Stimulated activated effector memory CD8-positive, alpha-beta T cell treated with anti-CD3 and anti-CD28 coated beads, Interleukin-12 subunit alpha, Interleukin-12 subunit beta, amount 100 ng/mL, for 72 hours (primary cell): ENCODE measurements at regions not wholly inside any gene's neighbourhood (a gene's known extent, or its start where the extent isn't known, plus 50 kb on each side); places are given as distances from the start of the nearest gene placed in this dataset.
A peak's percentile ranks its signal among the peaks of the same experiment; 100 is the strongest.

Source experiments
- ATAC-seq: fragments of 150-1000 bp; cut with Tn5 transposase; 2 replicates; pipeline ENCODE4 v1.10.0; 2021
- DNase-seq, 2 donors: peaks; one replicate each; pipeline ENCODE4 v3.0.0; 2021 to 2022; ENCODE audit warnings: low spot score in 2 of 2
- H3K27ac Mint-ChIP-seq: one replicate; pipeline ENCODE4 v1.8.0; 2022; ENCODE audit warnings: mild to moderate bottlenecking, mixed read lengths
- H3K36me3 Mint-ChIP-seq: one replicate; pipeline ENCODE4 v1.8.0; 2022; ENCODE audit warnings: mild to moderate bottlenecking, mixed read lengths
- H3K4me1 Mint-ChIP-seq: one replicate; pipeline ENCODE4 v1.8.0; 2022; ENCODE audit warnings: mixed read lengths
- H3K4me3 Mint-ChIP-seq: one replicate; pipeline ENCODE4 v1.8.0; 2022; ENCODE audit warnings: mild to moderate bottlenecking, mixed read lengths
- H3K9me3 Mint-ChIP-seq: one replicate; pipeline ENCODE4 v1.8.0; 2022; ENCODE audit warnings: mixed read lengths

DNA sequence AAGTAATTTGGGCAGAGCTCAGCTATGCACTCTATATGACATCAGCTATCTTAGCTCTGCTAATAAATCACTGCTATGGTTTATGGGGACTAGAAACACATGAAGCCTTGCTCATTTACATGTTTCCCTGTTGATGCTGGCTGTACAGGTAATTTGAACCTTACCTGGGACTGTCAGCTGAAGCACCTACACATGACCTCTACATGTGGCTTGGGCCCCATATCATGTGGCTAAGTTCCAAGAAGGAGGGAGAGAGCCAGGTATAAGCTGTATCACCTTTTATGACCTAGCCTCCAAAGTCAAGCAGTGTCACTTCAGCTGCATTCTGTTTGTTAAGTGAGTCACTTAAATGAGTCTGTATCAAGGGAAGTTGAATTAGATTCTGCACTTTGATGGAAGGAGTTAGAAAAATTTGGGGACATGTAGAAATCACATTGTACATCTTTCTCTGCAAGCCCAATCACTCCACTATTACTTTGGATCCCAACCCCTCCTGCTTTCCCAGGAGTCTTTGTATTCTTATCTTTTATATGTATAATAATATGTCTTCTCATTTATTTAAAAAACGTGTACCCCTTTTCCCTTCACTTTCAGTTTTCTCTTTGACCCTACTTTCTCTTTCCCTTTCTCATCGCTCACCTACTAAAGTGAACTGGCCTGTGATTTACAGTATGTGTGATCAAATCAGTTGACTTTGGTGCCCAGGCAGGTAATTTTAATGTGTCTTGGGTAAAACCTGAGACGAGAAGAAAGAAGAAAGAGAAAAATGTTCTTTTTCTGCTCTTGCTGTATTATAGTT is 53.4 kb upstream of the PRKACB start:
- Mint-ChIP-seq H3K4me3 (peak overlapping the region; percentile 54), H3K4me1 (peaks cover 14% of the 10 kb centered on the region), H3K9me3 (no peaks in the 10 kb centered on the region), H3K36me3 (no peaks in the 10 kb centered on the region), H3K27ac (peak overlapping the region; percentile 56)
- DNase-seq = no peak
- peak; percentile 63 for ATAC-seq

- Mint-ChIP-seq H3K4me3 (peak overlapping the region; percentile 54), H3K9me3 (no peaks in the 10 kb centered on the region), H3K4me1 (peaks cover 14% of the 10 kb centered on the region), H3K36me3 (no peaks in the 10 kb centered on the region), H3K27ac (no peak overlapping the region)
- DNase-seq = no peak
- ATAC-seq = peak; percentile 75
These were observed 54.2 kb upstream of the PRKACB start for GRCh38 chr1:84089867-84090266.

- Mint-ChIP-seq H3K4me3 (peak overlapping the region; percentile 54), H3K27ac (no peak overlapping the region), H3K9me3 (no peaks in the 10 kb centered on the region), H3K36me3 (no peaks in the 10 kb centered on the region), H3K4me1 (peaks cover 14% of the 10 kb centered on the region)
- ATAC-seq (peak; percentile 90), DNase-seq (no peak)
These were observed 54.6 kb upstream of the PRKACB start for GRCh38 chr1:84089465-84089864.

- no peak for DNase-seq
- H3K9me3 Mint-ChIP-seq = no peaks in the 10 kb centered on the region
- no peak overlapping the region for H3K27ac Mint-ChIP-seq
- no peaks in the 10 kb centered on the region for H3K36me3 Mint-ChIP-seq
- H3K4me3 Mint-ChIP-seq = no peak overlapping the region
- H3K4me1 Mint-ChIP-seq = peaks cover 14% of the 10 kb centered on the region
- no peak for ATAC-seq
These were observed 57.5 kb upstream of the PRKACB start for GRCh38 chr1:84086616-84087015.

DNA sequence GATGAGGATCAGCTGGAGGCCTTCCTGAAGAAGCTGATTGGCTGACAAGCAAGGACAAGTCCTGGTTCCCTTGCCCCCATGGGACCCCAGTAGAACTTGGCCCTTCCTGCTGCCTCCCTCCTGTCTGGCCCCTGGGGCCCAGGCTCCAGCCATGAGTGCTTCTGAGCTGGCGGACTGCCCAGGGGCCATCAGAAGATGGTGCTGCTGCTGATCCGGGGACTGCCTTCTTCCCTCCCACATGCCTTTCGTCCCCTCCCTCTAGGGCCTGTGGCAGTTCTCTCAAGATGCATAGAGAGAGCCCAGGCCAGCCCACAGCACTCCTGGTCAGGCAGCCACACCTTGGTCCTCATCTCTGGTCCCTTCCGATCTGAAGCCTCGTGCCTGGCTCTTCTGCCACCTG is 57.9 kb upstream of the PRKACB start:
- peaks cover 14% of the 10 kb centered on the region for H3K4me1 Mint-ChIP-seq
- no peak overlapping the region for H3K4me3 Mint-ChIP-seq
- H3K9me3 Mint-ChIP-seq = no peaks in the 10 kb centered on the region
- H3K27ac Mint-ChIP-seq = no peak overlapping the region
- H3K36me3 Mint-ChIP-seq = no peaks in the 10 kb centered on the region
- ATAC-seq (no peak), DNase-seq (no peak)

- DNase-seq (no peak), ATAC-seq (no peak)
- Mint-ChIP-seq H3K27ac (no peak overlapping the region), H3K9me3 (no peaks in the 10 kb centered on the region), H3K4me1 (peaks cover 6% of the 10 kb centered on the region), H3K36me3 (no peaks in the 10 kb centered on the region), H3K4me3 (no peak overlapping the region)
These were observed 60.8 kb upstream of the PRKACB start for GRCh38 chr1:84083307-84083706.

- H3K36me3 Mint-ChIP-seq = no peaks in the 10 kb centered on the region
- no peak for ATAC-seq
These were observed 65.2 kb upstream of the PRKACB start for GRCh38 chr1:84078842-84079202.

GRCh38 chr1:84078108-84078841 is 65.8 kb upstream of the PRKACB start:
- H3K9me3 Mint-ChIP-seq = no peaks in the 10 kb centered on the region
- DNase-seq = no peak
- peaks cover 14% of the 10 kb centered on the region for H3K4me1 Mint-ChIP-seq
- H3K4me3 Mint-ChIP-seq = peak overlapping the region; percentile 82
- no peaks in the 10 kb centered on the region for H3K36me3 Mint-ChIP-seq
- H3K27ac Mint-ChIP-seq = peak overlapping the region; percentile 85
- ATAC-seq = peak; percentile 69

More at GRCh38 chr1:84078842-84079202, 65.2 kb upstream of the PRKACB start:
- H3K4me1 Mint-ChIP-seq = peaks cover 14% of the 10 kb centered on the region
- no peaks in the 10 kb centered on the region for H3K9me3 Mint-ChIP-seq
- no peak for DNase-seq
- H3K4me3 Mint-ChIP-seq = peak overlapping the region; percentile 82
- H3K27ac Mint-ChIP-seq = peak overlapping the region; percentile 85

GRCh38 chr1:84077476-84078107 is 66.5 kb upstream of the PRKACB start:
- Mint-ChIP-seq H3K9me3 (no peaks in the 10 kb centered on the region), H3K4me1 (peaks cover 14% of the 10 kb centered on the region), H3K36me3 (no peaks in the 10 kb centered on the region), H3K27ac (peak overlapping the region; percentile 85), H3K4me3 (peak overlapping the region; percentile 82)
- DNase-seq (peak; percentile 68 to 90), ATAC-seq (peak; percentile 97)

- Mint-ChIP-seq H3K27ac (no peak overlapping the region), H3K4me1 (peaks cover 8% of the 10 kb centered on the region), H3K36me3 (no peaks in the 10 kb centered on the region), H3K4me3 (no peak overlapping the region), H3K9me3 (peaks cover 4% of the 10 kb centered on the region)
- DNase-seq (no peak), ATAC-seq (no peak)
These were observed 70.8 kb upstream of the PRKACB start for GRCh38 chr1:84073266-84073665.

DNA sequence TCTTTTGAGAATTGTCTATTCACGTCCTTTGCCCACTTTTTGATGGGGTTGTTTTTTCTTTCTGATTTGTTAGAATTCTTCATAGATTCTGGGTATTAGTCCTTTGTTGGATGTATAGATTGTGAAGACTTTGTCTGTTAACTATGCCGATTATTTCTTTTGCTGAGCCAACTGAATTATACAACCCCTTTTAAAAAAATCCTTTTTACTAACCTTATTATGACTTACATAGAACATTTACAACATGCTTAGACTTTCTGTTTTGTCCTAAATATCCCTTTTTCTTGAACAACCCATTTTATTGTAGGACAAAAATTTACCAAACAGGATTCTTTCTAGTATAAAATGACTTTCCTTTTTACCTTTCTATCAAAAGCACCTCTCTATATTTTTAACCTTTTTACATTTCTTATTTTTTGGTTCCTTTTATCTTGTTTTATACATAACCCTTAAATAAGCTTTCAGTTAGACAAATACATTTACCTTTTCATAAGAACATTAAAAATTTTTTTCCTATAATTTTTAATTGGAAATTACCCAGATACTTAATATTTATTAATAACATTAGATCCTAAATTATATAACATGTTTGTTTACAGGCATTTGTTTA is 70.4 kb upstream of the TTLL7 start:
- Mint-ChIP-seq H3K36me3 (no peaks in the 10 kb centered on the region), H3K4me3 (no peak overlapping the region), H3K9me3 (peaks cover 4% of the 10 kb centered on the region), H3K4me1 (no peaks in the 10 kb centered on the region), H3K27ac (no peak overlapping the region)
- no peak for ATAC-seq
- DNase-seq = no peak

GRCh38 chr1:84062496-84062895 is 63.6 kb upstream of the TTLL7 start:
- Mint-ChIP-seq H3K9me3 (no peaks in the 10 kb centered on the region), H3K4me3 (no peak overlapping the region), H3K27ac (no peak overlapping the region), H3K36me3 (no peaks in the 10 kb centered on the region), H3K4me1 (no peaks in the 10 kb centered on the region)
- ATAC-seq (no peak), DNase-seq (no peak)

- H3K9me3 Mint-ChIP-seq = no peaks in the 10 kb centered on the region
- no peaks in the 10 kb centered on the region for H3K4me1 Mint-ChIP-seq
- DNase-seq = no peak
- H3K36me3 Mint-ChIP-seq = no peaks in the 10 kb centered on the region
- ATAC-seq = no peak
- no peak overlapping the region for H3K4me3 Mint-ChIP-seq
- no peak overlapping the region for H3K27ac Mint-ChIP-seq
These were observed 62.4 kb upstream of the TTLL7 start for GRCh38 chr1:84061336-84061735.

- no peak for DNase-seq
- H3K36me3 Mint-ChIP-seq = no peaks in the 10 kb centered on the region
- ATAC-seq = no peak
- H3K4me1 Mint-ChIP-seq = no peaks in the 10 kb centered on the region
- no peak overlapping the region for H3K27ac Mint-ChIP-seq
- H3K4me3 Mint-ChIP-seq = no peak overlapping the region
- no peaks in the 10 kb centered on the region for H3K9me3 Mint-ChIP-seq
These were observed 61.8 kb upstream of the TTLL7 start for GRCh38 chr1:84060781-84061180.

DNA sequence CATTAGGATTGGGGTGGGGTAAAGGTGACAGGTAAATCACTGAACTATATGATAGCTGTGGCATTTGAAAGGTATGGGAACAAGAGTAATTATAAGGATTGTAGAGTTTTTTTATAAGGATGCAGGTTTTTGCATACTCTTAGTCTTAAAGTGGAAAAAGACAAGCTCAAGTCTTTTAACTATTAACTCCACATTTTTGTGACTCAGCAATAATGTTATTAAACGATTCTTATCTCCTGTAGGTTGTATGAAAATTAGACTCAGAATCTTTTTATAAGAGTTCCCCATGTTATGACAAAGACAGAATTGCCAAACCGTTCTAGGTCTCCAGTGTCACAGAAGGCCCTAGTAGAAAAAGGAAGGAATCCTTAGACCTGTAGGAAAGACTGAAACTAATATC is 49.9 kb upstream of the TTLL7 start:
- Mint-ChIP-seq H3K4me1 (no peaks in the 10 kb centered on the region), H3K4me3 (no peak overlapping the region), H3K27ac (no peak overlapping the region), H3K36me3 (no peaks in the 10 kb centered on the region), H3K9me3 (no peaks in the 10 kb centered on the region)
- DNase-seq (no peak), ATAC-seq (no peak)
